ENCODE measurements at regions not wholly inside any gene's neighbourhood (a gene's known extent, or its start where the extent isn't known, plus 50 kb on each side); places are given as distances from the start of the nearest gene placed in this dataset.
"Not testable (repeated sequence)": the region's sequence is repeated elsewhere in the genome, so short reads cannot be mapped to it uniquely, and the experiment has no call there.

DNA sequence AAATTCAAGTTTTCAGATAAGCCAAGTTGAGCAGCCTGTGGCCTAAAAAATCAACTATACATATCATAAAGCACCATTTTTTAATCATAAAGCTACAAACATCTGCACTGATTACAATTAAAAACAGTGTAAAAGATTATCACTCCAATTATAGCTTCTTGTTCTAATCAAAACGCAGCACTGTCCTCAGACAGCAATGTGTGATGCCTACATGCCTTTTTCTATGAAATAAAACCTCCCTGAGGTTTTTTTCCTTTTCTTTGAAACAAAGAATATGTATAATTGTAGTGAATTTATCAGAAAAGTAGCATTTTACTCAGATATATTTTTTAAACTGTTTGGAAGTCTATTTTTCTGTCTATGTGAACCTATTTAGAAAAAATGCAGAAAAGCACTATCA, 366.1 kb upstream of the CCNH start:
- peaks cover 0 to 6% (median 3%) of the 10 kb centered on the region in 3 donors for H3K4me1 Mint-ChIP-seq
- H3K27ac Mint-ChIP-seq, result no peak overlapping the region
- peaks cover 24 to 39% (median 33%) of the 10 kb centered on the region in 3 donors for H3K27me3 Mint-ChIP-seq
- H3K9me3 Mint-ChIP-seq, result no peaks in the 10 kb centered on the region
- DNase-seq, result no peak
- no peaks in the 10 kb centered on the region for H3K36me3 Mint-ChIP-seq
- no peak for ATAC-seq (ENCODE audit: low read depth in 2 of 2)
- no peak overlapping the region for H3K4me3 Mint-ChIP-seq

DNA sequence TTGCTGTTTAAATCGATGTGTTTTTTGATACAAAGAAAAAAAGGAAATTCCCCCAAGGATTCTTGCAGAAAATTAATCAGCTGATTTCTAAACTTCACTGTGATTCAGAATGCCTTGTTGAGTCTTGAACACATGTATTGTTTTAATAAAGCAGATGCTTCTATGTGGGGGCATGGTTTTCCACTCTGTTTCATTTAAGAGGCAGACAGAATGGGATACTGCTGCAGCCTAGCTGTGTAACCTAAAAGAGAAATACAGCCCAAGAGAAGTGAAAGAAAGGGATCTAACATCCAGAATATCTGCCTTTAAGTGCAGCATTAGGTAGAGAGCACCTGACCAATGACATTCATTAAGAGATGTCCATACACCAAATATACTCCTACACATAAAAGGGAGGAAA, 365.1 kb upstream of the CCNH start:
- H3K4me3 Mint-ChIP-seq, result no peak overlapping the region
- H3K36me3 Mint-ChIP-seq, result no peaks in the 10 kb centered on the region
- H3K9me3 Mint-ChIP-seq, result no peaks in the 10 kb centered on the region
- DNase-seq (no peak), ATAC-seq (ENCODE audit: low read depth in 2 of 2) (no peak)
- no peak overlapping the region for H3K27ac Mint-ChIP-seq
- H3K27me3 Mint-ChIP-seq, result peaks cover 31 to 47% (median 41%) of the 10 kb centered on the region in 3 donors
- peaks cover 0 to 6% (median 3%) of the 10 kb centered on the region in 3 donors for H3K4me1 Mint-ChIP-seq

DNA sequence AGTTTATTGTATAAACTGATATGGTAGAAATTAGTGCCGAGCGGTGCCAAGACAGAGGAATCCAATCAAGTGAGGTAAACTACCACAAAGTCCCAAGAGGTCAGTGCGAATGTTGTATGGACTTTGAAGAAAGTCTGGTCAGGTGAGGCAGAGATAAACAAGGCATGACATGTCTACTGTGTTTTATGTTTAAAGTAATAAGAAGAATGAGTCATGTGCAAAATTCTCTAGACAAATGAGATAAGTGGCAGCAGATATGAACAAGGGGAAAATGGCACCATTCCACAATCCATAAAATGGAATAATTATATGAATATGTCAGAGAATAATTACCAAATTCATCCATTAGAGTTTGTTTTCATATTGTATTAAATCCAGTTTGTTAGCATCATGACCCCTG, 364.1 kb upstream of the CCNH start:
- ATAC-seq (ENCODE audit: low read depth in 2 of 2), result no peak
- peaks cover 0 to 6% (median 3%) of the 10 kb centered on the region in 3 donors for H3K4me1 Mint-ChIP-seq
- H3K27ac Mint-ChIP-seq, result no peak overlapping the region
- no peaks in the 10 kb centered on the region for H3K9me3 Mint-ChIP-seq
- H3K4me3 Mint-ChIP-seq, result no peak overlapping the region
- H3K27me3 Mint-ChIP-seq, result peaks cover 27 to 42% (median 38%) of the 10 kb centered on the region in 3 donors
- H3K36me3 Mint-ChIP-seq, result no peaks in the 10 kb centered on the region
- DNase-seq, result no peak

DNA sequence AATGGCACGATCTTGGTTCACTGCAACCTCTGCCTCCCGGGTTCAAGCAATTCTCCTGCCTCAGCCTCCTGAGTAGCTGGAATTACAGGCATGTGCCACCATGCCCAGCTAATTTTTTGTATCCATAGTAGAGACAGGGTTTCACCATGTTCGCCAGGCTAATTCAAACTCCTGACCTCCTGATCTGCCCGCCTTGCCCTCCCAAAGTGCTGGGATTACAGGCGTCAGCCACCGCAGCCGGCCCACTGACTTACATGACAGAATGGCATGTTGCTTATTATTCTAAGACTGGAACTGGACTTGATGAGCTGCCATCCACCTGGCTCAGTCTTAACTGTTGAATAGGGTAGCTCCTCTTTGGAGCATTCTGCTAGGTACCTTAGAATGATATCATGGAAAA, 363.6 kb upstream of the CCNH start:
- not testable (repeated sequence) for ATAC-seq (ENCODE audit: low read depth in 2 of 2); H3K36me3 Mint-ChIP-seq; DNase-seq; H3K4me3 Mint-ChIP-seq; H3K4me1 Mint-ChIP-seq; H3K9me3 Mint-ChIP-seq; H3K27ac Mint-ChIP-seq
- H3K27me3 Mint-ChIP-seq, result peaks cover 25 to 37% (median 34%) of the 10 kb centered on the region in 3 donors

DNA sequence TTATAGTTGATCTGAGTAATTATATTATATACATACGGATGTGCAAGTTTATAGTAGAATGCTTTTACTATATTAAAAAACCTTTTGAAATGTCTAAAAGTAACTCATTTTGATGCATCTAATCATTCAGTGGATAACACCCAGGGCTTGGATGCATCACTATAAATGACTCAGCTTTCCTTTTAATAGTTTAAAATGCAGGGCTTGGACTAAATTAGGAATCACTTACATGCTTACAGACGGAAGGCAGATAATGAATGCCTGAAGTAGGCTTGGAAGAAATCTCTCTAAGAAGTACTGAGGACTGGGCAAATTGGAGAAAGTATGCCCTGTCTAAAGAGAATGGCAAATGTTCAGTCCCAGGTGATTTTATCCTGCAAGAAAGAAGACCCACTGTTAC, 362.5 kb upstream of the CCNH start:
- Mint-ChIP-seq H3K27me3 (peaks cover 25 to 35% (median 35%) of the 10 kb centered on the region in 3 donors), H3K36me3 (no peaks in the 10 kb centered on the region), H3K27ac (no peak overlapping the region), H3K9me3 (no peaks in the 10 kb centered on the region), H3K4me3 (no peak overlapping the region), H3K4me1 (no peaks in the 10 kb centered on the region)
- ATAC-seq (ENCODE audit: low read depth in 2 of 2), result no peak
- no peak for DNase-seq

DNA sequence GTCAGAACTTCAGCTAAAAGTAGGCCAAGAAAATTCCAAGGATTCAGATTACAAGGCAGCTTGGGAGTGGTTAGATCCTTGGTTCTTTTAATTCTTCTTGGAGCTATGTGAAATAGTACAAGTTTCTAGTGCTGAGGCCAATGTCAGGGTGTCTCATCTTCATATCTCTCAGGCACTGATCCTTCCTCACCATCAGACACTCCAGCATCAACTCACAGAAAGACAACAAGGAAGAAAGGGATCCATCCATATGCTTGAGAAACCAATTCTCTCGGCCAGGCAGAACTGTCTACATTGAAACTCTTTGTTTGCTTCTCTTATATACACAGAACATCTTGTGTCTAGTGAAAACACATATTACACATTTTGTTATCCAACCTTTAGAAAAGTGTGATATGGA, 362.1 kb upstream of the CCNH start:
- Mint-ChIP-seq H3K27me3 (peaks cover 25 to 37% (median 35%) of the 10 kb centered on the region in 3 donors), H3K4me1 (no peaks in the 10 kb centered on the region), H3K36me3 (no peaks in the 10 kb centered on the region), H3K27ac (no peak overlapping the region), H3K4me3 (no peak overlapping the region), H3K9me3 (no peaks in the 10 kb centered on the region)
- DNase-seq (no peak), ATAC-seq (ENCODE audit: low read depth in 2 of 2) (no peak)

DNA sequence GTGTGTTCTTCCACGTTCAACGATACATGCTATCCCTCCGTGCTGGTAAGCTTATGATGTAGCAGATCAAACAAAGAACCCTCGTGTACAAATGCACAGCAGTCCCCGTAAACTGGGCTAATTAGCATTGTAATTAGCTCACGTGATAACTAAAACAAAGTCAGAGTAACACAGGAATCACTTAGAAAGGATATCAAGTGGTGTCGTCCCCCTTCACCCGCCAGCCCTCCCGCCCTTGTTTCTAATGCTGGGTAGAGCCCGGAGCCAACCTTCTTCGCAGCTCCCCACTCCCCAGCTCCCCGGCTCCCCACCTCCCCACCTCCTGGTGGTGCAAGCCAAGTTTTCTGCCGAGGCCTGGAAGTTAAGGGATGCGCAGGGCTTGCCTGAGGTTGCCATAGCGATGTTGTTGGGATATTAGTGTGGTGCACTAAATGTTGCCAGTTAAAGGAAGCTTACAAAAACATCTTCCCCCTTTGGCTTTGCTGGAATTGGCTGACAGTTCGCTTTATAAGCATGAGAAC, 357.9 kb upstream of the CCNH start:
- H3K27ac Mint-ChIP-seq, result no peak overlapping the region
- no peak for ATAC-seq (ENCODE audit: low read depth in 2 of 2)
- H3K27me3 Mint-ChIP-seq, result peaks cover 24 to 38% (median 35%) of the 10 kb centered on the region in 3 donors
- H3K9me3 Mint-ChIP-seq, result no peaks in the 10 kb centered on the region
- no peaks in the 10 kb centered on the region for H3K36me3 Mint-ChIP-seq
- H3K4me3 Mint-ChIP-seq, result no peak overlapping the region
- DNase-seq, result no peak
- no peaks in the 10 kb centered on the region for H3K4me1 Mint-ChIP-seq

DNA sequence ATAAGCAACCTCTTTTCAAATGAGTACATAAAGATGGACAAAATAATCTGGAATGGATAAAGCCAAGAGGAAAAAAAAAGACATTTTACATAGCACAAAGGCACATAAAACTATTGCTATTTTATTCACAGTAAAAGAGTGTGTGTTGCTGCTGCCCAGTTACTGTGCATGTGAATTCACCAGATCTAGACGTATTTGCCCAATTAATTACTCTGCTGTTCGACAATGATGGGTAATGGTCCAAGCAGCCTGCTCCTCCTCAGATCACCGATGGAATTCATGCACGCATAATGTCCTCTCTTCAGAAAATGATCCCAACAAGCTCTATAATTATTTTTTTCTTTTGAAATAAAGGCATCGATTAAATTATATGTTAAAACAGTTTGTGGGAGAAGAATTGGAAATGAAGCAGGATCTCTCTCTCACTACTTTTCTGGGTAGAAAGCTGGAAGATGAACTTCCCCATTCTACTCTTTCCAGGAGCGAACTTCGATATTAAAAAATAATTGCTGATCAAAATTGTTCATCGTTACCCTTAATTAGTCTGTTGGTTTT, 357.4 kb upstream of the CCNH start:
- no peak overlapping the region for H3K4me3 Mint-ChIP-seq
- no peaks in the 10 kb centered on the region for H3K4me1 Mint-ChIP-seq
- no peak for DNase-seq
- H3K27me3 Mint-ChIP-seq, result peaks cover 24 to 38% (median 38%) of the 10 kb centered on the region in 3 donors
- no peak overlapping the region for H3K27ac Mint-ChIP-seq
- no peaks in the 10 kb centered on the region for H3K36me3 Mint-ChIP-seq
- no peak for ATAC-seq (ENCODE audit: low read depth in 2 of 2)
- no peaks in the 10 kb centered on the region for H3K9me3 Mint-ChIP-seq

DNA sequence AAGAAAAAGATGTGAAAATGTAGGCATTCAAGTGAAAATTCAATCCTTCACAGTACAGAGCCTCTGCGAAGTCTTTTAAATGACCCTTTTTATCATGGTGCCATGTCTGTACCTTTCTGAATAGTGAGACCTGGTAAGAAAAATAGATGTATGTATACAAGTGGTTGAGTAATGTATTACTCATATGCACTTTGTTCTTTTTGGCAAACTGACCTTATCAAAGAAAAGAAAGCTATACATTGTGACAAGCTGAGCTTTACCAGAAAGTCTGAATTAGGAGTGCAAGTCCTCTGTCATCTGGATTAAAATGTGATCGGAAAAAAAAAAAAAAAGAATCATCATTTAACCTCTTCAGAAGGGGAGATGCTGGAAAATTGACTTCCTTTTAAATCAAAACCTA, 356.4 kb upstream of the CCNH start:
- Mint-ChIP-seq H3K9me3 (no peaks in the 10 kb centered on the region), H3K4me1 (no peaks in the 10 kb centered on the region), H3K36me3 (no peaks in the 10 kb centered on the region), H3K27ac (no peak overlapping the region), H3K27me3 (peaks cover 16 to 31% (median 29%) of the 10 kb centered on the region in 3 donors), H3K4me3 (no peak overlapping the region)
- DNase-seq (no peak), ATAC-seq (ENCODE audit: low read depth in 2 of 2) (no peak)

DNA sequence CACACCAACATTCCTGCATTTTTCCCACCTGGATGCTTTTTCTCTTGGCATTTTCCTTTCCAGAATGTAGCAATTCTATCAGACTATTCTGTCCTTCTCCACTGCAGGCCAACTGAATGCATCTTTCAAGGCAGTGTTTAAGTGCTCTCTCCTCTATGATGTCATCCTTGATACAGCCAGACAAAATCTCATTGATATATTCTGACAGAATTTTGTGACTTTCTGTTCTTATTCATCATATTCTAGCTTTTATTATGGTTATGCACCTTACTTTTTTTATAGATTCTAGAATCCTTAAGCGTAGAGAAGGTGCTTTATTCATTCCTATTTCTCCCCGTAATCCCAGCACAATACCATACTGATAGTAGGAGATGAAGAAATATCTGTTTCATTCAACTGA, 355.5 kb upstream of the CCNH start:
- H3K36me3 Mint-ChIP-seq, result no peaks in the 10 kb centered on the region
- H3K4me3 Mint-ChIP-seq, result no peak overlapping the region
- ATAC-seq (ENCODE audit: low read depth in 2 of 2) (no peak), DNase-seq (no peak)
- peaks cover 8 to 25% (median 22%) of the 10 kb centered on the region in 3 donors for H3K27me3 Mint-ChIP-seq
- no peaks in the 10 kb centered on the region for H3K9me3 Mint-ChIP-seq
- no peaks in the 10 kb centered on the region for H3K4me1 Mint-ChIP-seq
- H3K27ac Mint-ChIP-seq, result no peak overlapping the region

DNA sequence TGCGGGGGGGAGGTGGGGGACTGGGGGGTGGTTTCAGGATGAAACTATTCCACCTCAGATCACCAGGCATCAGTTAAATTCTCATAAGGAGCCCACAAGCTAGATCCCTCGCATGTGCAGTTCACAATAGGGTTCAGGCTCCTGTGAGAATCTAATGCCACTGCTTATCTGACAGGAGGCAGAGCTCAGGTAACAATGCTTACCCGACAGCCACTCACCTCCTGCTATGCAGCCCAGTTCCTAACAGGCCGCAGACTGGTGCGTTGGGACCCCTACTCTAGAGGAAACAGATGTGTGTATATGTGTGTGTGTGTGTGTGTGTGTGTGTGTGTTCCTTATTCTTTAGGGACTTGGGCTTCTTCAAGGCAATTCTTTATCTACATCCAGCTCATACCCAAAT, 352.3 kb upstream of the CCNH start:
- Mint-ChIP-seq H3K4me1 (no peaks in the 10 kb centered on the region), H3K27ac (no peak overlapping the region), H3K4me3 (no peak overlapping the region), H3K27me3 (peaks cover 4 to 28% (median 27%) of the 10 kb centered on the region in 3 donors), H3K9me3 (no peaks in the 10 kb centered on the region), H3K36me3 (no peaks in the 10 kb centered on the region)
- DNase-seq (no peak), ATAC-seq (ENCODE audit: low read depth in 2 of 2) (no peak)

DNA sequence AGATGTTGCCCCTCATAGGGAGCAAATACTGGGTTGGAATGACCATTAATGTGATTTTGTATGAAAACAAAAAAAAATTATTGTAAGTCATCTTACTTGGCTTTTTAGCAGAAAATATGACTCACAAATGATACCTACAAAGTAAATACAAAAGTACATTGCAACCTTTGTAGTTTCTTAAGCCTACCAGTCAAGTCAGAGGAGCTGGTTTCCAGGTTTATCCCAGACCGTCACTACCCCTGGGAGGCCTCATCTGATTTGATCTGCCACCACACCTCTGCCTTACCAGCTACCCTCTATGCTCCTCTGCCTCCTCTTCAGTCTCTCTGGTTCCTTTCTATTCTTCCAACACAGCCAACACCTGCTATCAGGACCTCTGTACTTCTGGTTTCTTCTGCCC, 349.9 kb upstream of the CCNH start:
- no peak for ATAC-seq (ENCODE audit: low read depth in 2 of 2)
- Mint-ChIP-seq H3K27me3 (peaks cover 5 to 21% (median 20%) of the 10 kb centered on the region in 3 donors), H3K36me3 (no peaks in the 10 kb centered on the region), H3K27ac (no peak overlapping the region), H3K4me3 (no peak overlapping the region), H3K4me1 (no peaks in the 10 kb centered on the region), H3K9me3 (no peaks in the 10 kb centered on the region)
- DNase-seq, result no peak

DNA sequence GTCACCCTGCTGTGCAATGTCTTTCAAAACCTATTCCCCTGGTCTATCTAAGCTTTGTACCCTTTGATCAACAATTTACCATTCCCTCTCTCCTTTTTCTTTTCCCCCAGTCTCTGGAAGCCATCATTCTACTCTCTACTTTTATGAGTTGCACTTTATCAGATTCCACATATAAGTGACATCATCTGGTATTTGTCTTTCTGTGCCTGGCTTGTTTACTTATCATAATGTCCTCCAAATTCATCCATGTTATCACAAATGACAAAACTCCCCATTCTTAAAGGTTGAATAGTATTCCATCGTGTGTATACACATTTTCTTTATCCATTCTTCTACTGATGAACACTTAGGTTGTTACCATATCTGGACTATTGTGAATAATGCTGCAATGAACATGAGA, 344.2 kb upstream of the CCNH start:
- DNase-seq, result no peak
- no peaks in the 10 kb centered on the region for H3K4me1 Mint-ChIP-seq
- no peaks in the 10 kb centered on the region for H3K36me3 Mint-ChIP-seq
- peaks cover 0 to 22% (median 4%) of the 10 kb centered on the region in 3 donors for H3K27me3 Mint-ChIP-seq
- ATAC-seq (ENCODE audit: low read depth in 2 of 2), result no peak
- H3K4me3 Mint-ChIP-seq, result no peak overlapping the region
- H3K27ac Mint-ChIP-seq, result no peak overlapping the region
- no peaks in the 10 kb centered on the region for H3K9me3 Mint-ChIP-seq

DNA sequence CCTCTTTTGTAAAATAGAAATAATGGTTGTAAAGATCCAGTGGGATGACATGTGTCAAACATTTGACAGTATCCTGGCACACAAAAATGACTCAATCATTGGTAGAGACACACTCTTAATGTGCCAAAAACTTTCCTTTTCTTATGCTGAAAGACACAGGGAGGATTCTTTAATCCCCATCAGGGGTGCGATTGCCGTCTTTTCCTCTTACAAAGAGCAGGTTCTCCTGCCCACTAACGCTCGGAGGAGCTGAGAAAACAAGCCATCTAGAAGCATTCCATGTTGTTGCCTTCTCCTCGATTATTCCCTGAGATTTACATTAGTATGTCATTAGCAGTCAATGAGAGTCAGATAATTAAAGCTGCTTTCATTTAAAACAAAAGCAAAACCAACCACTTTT, 342.6 kb upstream of the CCNH start:
- Mint-ChIP-seq H3K4me1 (no peaks in the 10 kb centered on the region), H3K9me3 (no peaks in the 10 kb centered on the region)

More for the DNA sequence above, 342.6 kb upstream of the CCNH start:
- H3K27me3 Mint-ChIP-seq, result peaks cover 0 to 31% (median 0%) of the 10 kb centered on the region in 3 donors
- DNase-seq (no peak), ATAC-seq (ENCODE audit: low read depth in 2 of 2) (no peak)
- no peak overlapping the region for H3K27ac Mint-ChIP-seq
- no peak overlapping the region for H3K4me3 Mint-ChIP-seq
- no peaks in the 10 kb centered on the region for H3K36me3 Mint-ChIP-seq
